ENCODE measurements at regions not wholly inside any gene's neighbourhood (a gene's known extent, or its start where the extent isn't known, plus 50 kb on each side); places are given as distances from the start of the nearest gene placed in this dataset.

- DNase-seq (ENCODE audit: extremely low spot score, insufficient read length, low read depth) (no peak), FAIRE-seq (no peak)
Measured at GRCh38 chr4:52266537-52267137, 215.5 kb downstream of the SPATA18 start.

DNA sequence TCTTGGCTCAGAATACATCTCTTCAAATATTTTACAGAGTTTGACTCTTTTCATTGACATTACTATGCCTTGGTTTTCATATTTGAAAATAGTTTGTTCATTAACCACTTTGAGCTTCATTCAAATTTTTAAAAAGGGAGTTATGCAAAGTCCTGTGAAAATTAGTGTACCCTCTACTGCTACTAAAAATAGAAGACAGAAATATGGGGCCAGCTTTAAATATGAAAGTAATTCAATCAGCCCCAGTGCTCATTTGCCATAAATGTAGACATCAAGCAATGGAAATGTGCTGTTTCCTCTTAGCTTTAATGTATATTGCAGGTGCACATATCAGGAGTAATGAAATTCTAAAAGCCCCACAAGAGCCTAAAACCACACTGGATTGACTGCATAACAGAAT lies 218.7 kb downstream of the SPATA18 start:
- no peak for DNase-seq (ENCODE audit: extremely low spot score, insufficient read length, low read depth)

DNA sequence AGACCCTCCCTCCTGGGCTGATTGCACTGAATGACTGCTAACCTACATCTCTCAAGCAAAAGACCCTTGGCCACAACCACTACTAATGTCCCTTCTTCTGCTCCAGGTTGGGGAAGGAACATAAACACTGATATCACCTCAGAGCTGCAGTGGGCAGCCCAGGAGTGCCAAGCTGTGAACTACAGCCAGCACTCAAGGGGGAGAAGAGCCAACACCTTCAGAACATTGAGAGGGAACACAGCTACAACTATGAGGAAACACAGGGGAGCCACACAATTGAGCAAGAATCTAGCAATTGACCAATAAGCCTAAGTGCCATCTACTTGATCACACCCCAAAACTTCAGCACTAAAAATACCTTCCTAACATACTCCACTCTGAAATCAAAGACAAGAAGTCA lies 222.8 kb downstream of the SPATA18 start:
- DNase-seq (ENCODE audit: extremely low spot score, insufficient read length, low read depth) (no peak), FAIRE-seq (no peak)

More for the DNA sequence above, 218.7 kb downstream of the SPATA18 start:
- FAIRE-seq, result no peak

- DNase-seq (ENCODE audit: extremely low spot score, insufficient read length, low read depth) (no peak), FAIRE-seq (no peak)
Measured at GRCh38 chr4:52288212-52288855, 237.2 kb downstream of the SPATA18 start.

GRCh38 chr4:52290466-52290865 lies 239.4 kb downstream of the SPATA18 start:
- DNase-seq (ENCODE audit: extremely low spot score, insufficient read length, low read depth) (no peak), FAIRE-seq (no peak)

GRCh38 chr4:52292245-52292644 lies 241.1 kb downstream of the SPATA18 start:
- no peak for DNase-seq (ENCODE audit: extremely low spot score, insufficient read length, low read depth)
- FAIRE-seq, result no peak

- DNase-seq (ENCODE audit: extremely low spot score, insufficient read length, low read depth) (no peak), FAIRE-seq (no peak)
Measured at GRCh38 chr4:52296341-52296740, 245.2 kb downstream of the SPATA18 start.

GRCh38 chr4:52298444-52298843 lies 247.3 kb downstream of the SPATA18 start:
- FAIRE-seq (no peak), DNase-seq (ENCODE audit: extremely low spot score, insufficient read length, low read depth) (no peak)

- no peak for DNase-seq (ENCODE audit: extremely low spot score, insufficient read length, low read depth)
Measured at GRCh38 chr4:52299120-52299519, 248.0 kb downstream of the SPATA18 start.

DNA sequence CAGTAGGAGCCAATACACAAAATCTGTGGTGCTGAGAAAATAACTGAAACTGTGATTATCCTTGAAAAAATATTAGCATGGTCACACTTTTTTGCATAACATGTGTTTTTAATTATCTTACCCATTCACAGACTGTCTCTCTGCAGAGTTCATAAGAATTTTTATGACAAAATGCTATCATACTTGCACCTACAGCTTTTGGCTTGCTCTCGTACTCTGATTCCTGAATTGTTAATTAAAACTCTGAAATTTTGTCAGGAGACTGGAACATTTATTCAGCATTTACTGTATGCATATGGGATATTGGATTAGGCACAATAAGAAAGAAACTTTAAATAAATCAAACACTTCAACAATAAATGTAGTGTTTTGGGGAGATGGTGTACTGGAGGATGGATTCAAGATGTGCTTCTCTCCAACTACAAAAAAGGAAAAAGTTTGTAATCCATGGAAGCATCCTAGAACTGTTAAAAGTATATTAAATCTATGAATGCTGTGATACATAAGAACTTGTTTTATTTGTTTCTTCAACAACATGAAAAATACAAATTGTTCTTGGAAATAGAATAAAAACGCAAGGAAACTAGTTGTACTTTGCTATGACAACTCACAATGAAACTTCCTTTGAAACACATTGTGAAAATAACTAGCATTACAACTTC lies 260.5 kb downstream of the SPATA18 start:
- FAIRE-seq (no peak), DNase-seq (ENCODE audit: extremely low spot score, insufficient read length, low read depth) (no peak)

More at GRCh38 chr4:52299120-52299519, 248.0 kb downstream of the SPATA18 start:
- no peak for FAIRE-seq

DNA sequence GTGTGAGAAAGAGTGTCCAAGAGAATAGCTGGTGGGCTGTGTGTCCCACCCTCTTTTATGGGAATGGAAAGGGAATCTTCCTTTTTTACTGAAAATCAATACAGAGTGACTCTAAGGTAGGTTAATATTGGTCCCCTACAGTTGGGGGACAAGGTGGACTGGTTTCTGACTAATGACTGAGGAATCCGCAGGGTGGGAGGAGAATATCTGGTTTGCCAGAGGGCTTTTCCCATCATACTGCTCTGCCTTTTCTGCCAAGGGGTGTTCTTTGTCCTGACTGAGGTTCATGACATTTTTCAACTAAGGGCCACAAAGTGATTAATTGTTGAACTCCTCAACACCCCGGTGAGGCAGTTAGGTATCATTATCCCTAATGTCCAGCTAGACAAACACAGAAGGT lies 261.6 kb downstream of the SPATA18 start:
- no peak for FAIRE-seq
- no peak for DNase-seq (ENCODE audit: extremely low spot score, insufficient read length, low read depth)

DNA sequence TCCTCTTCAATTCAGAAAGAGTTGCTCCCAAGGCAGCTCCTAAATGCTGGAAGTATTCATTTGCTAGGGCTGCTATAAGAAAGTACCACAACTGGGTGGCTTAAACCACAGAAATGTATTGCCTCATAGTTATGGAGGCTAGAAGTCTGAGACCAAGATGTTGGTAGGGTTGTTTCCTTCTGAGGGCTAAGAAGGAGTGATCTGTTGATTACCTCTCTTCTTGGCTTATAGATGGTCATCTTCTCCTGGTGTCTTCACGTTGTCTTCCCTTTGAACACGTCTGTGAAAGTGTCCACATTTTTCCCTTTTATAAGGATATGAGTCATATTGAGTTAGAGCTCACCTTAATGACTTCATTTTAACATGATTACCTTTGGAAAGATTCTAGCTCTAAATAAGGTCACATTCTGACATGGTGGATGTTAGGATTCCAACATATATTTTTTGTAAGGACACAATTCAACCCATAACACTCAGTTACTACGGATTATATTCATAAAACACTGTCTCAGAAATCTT lies 266.3 kb downstream of the SPATA18 start:
- FAIRE-seq (no peak), DNase-seq (ENCODE audit: extremely low spot score, insufficient read length, low read depth) (no peak)

- no peak for DNase-seq (ENCODE audit: extremely low spot score, insufficient read length, low read depth)
- no peak for FAIRE-seq
Measured at GRCh38 chr4:52317981-52318380, 266.9 kb downstream of the SPATA18 start.

DNA sequence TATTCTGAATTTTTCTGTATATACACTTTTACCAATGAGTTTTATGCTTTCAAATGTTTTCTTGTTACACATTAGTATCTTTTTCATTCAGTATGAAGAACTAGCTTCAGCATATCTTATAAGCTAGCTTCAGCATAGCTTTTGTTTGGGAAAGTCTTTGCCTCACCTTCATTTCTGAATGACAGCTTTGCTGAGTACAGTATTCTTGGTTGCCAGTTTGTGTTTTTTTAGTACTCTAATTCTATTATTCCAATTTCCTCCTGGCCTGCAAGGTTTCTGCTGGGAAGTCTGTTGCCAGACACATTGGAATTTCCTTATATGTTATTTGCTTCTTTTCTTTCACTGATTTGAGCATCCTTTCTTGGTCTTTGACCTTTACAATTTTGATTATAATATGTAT lies 278.8 kb downstream of the SPATA18 start:
- FAIRE-seq (no peak), DNase-seq (ENCODE audit: extremely low spot score, insufficient read length, low read depth) (no peak)

- DNase-seq (ENCODE audit: extremely low spot score, insufficient read length, low read depth), result no peak
- FAIRE-seq, result no peak
Measured at GRCh38 chr4:52343595-52343994, 292.5 kb downstream of the SPATA18 start.

- no peak for FAIRE-seq
- DNase-seq (ENCODE audit: extremely low spot score, insufficient read length, low read depth), result no peak
Measured at GRCh38 chr4:52350926-52351325, 299.8 kb downstream of the SPATA18 start.

DNA sequence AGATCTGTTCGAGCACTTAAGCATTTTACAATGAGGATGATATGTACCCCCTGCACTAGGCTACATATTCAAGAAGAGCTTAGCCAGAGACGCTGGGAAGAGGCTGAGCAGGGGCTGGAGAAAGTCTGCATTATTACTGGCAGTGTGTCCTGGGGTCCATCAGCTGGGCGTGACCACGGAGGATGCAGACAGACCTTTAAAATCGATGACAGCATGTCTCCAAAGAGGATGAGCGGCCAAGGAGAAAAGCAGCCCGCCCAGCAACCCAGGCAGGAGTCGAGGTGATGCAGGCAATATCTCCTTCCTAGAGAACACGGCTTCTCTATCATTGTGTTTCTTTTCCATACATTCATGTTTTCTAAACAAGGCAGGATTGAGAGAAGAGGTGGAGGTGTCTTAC lies 300.7 kb downstream of the USP46 start:
- no peak for DNase-seq (ENCODE audit: extremely low spot score, insufficient read length, low read depth)
- FAIRE-seq, result no peak

- FAIRE-seq (no peak), DNase-seq (ENCODE audit: extremely low spot score, insufficient read length, low read depth) (no peak)
Measured at GRCh38 chr4:52358883-52359321, 300.2 kb downstream of the USP46 start.

- no peak for FAIRE-seq
- no peak for DNase-seq (ENCODE audit: extremely low spot score, insufficient read length, low read depth)
Measured at GRCh38 chr4:52366191-52366590, 292.9 kb downstream of the USP46 start.

GRCh38 chr4:52366621-52367020 lies 292.5 kb downstream of the USP46 start:
- DNase-seq (ENCODE audit: extremely low spot score, insufficient read length, low read depth) (no peak), FAIRE-seq (no peak)

- FAIRE-seq (no peak), DNase-seq (ENCODE audit: extremely low spot score, insufficient read length, low read depth) (no peak)
Measured at GRCh38 chr4:52367282-52367830, 291.7 kb downstream of the USP46 start.
